H9 (cell line): ENCODE measurements at regions not wholly inside any gene's neighbourhood (a gene's known extent, or its start where the extent isn't known, plus 50 kb on each side); places are given as distances from the start of the nearest gene placed in this dataset.

Experiments
- DNase-seq: peaks from one replicate; pipeline ENCODE4 v3.0.0-alpha.2; 2017
- H2AFZ ChIP-seq: one replicate; pipeline ENCODE4 v1.6.1; 2013; ENCODE audit warnings: mild to moderate bottlenecking, low read length, control low read depth, moderate library complexity
- H2AK5ac ChIP-seq: 2 replicates; pipeline ENCODE4 v1.6.1; 2013; ENCODE audit warnings: low read length, control low read depth, mixed read lengths; ENCODE audit not compliant: insufficient read length
- H2BK120ac ChIP-seq: one replicate; pipeline ENCODE4 v1.6.1; 2013; ENCODE audit warnings: low read depth, mild to moderate bottlenecking, low read length, control low read depth, inconsistent platforms; ENCODE audit not compliant: poor library complexity, severe bottlenecking
- H2BK12ac ChIP-seq: 2 replicates; pipeline ENCODE4 v1.6.1; 2013; ENCODE audit warnings: low read length, control low read depth, mixed read lengths, low read depth; ENCODE audit not compliant: insufficient read length
- H2BK15ac ChIP-seq: 2 replicates; pipeline ENCODE4 v1.6.1; 2013; ENCODE audit warnings: low read depth, low read length, control low read depth
- H2BK20ac ChIP-seq: one replicate; pipeline ENCODE4 v1.6.1; 2013; ENCODE audit warnings: low read depth, mild to moderate bottlenecking, low read length, control low read depth, inconsistent platforms; ENCODE audit not compliant: poor library complexity, severe bottlenecking
- H2BK5ac ChIP-seq: 2 replicates; pipeline ENCODE4 v1.6.1; 2013; ENCODE audit warnings: low read length, control low read depth, mixed read lengths; ENCODE audit not compliant: insufficient read length
- H3K14ac ChIP-seq: 2 replicates; pipeline ENCODE4 v1.6.1; 2013; ENCODE audit warnings: low read length, control low read depth; ENCODE audit not compliant: insufficient read depth
- H3K18ac ChIP-seq: 2 replicates; pipeline ENCODE4 v1.6.1; 2013; ENCODE audit warnings: low read depth, mild to moderate bottlenecking, mixed read lengths, low read length, control low read depth; ENCODE audit not compliant: insufficient read length
- H3K23ac ChIP-seq: 2 replicates; pipeline ENCODE4 v1.6.1; 2013; ENCODE audit warnings: low read length, control low read depth, mixed read lengths, low read depth; ENCODE audit not compliant: insufficient read length
- H3K23me2 ChIP-seq: 2 replicates; pipeline ENCODE4 v1.6.1; 2013; ENCODE audit warnings: low read depth, mild to moderate bottlenecking, mixed read lengths, low read length, control low read depth; ENCODE audit not compliant: insufficient read length, poor library complexity, severe bottlenecking
- H3K27ac ChIP-seq: 2 replicates; pipeline ENCODE4 v1.5.1; 2013; ENCODE audit warnings: low read length, control low read depth, mixed read lengths, low read depth; ENCODE audit not compliant: insufficient read length
- H3K27me3 ChIP-seq: 2 replicates; pipeline ENCODE4 v1.6.1; 2013; ENCODE audit warnings: low read length, control low read depth, inconsistent platforms; ENCODE audit not compliant: insufficient read depth
- H3K4ac ChIP-seq: 2 replicates; pipeline ENCODE4 v1.6.1; 2013; ENCODE audit warnings: low read depth, mild to moderate bottlenecking, control low read depth, inconsistent platforms, low read length, moderate library complexity
- H3K4me1 ChIP-seq: 2 replicates; pipeline ENCODE4 v1.6.1; 2013; ENCODE audit warnings: low read length, control low read depth, inconsistent platforms; ENCODE audit not compliant: insufficient read depth
- H3K4me2 ChIP-seq: 2 replicates; pipeline ENCODE4 v1.6.1; 2013; ENCODE audit warnings: low read length, control low read depth, mixed read lengths; ENCODE audit not compliant: insufficient read length, insufficient read depth
- H3K56ac ChIP-seq: 2 replicates; pipeline ENCODE4 v1.6.1; 2013; ENCODE audit warnings: low read depth, mild to moderate bottlenecking, mixed read lengths, low read length, control low read depth; ENCODE audit not compliant: insufficient read length
- H3K79me1 ChIP-seq: 2 replicates; pipeline ENCODE4 v1.6.1; 2013; ENCODE audit warnings: low read depth, mild to moderate bottlenecking, moderate library complexity, low read length, control low read depth, inconsistent platforms; ENCODE audit not compliant: insufficient read depth, poor library complexity, severe bottlenecking
- H3K79me2 ChIP-seq: 2 replicates; pipeline ENCODE4 v1.6.1; 2013; ENCODE audit warnings: low read length, control low read depth, inconsistent platforms; ENCODE audit not compliant: insufficient read depth
- H3K9ac ChIP-seq: 2 replicates; pipeline ENCODE4 v1.6.1; 2013; ENCODE audit warnings: low read length, control low read depth, mixed read lengths; ENCODE audit not compliant: insufficient read length; ENCODE audit errors: extremely low read depth
- H3K9me3 ChIP-seq: one replicate; pipeline ENCODE4 v1.6.1; 2013; ENCODE audit warnings: low read depth, low read length, inconsistent platforms; ENCODE audit not compliant: control insufficient read depth
- H3T11ph ChIP-seq: one replicate; pipeline ENCODE4 v1.6.1; 2013; ENCODE audit warnings: mild to moderate bottlenecking, low read length, control low read depth, inconsistent platforms
- H4K20me1 ChIP-seq: one replicate; pipeline ENCODE4 v1.6.1; 2013; ENCODE audit not compliant: control insufficient read depth, insufficient read length, insufficient read depth
- H4K5ac ChIP-seq: 2 replicates; pipeline ENCODE4 v1.6.1; 2013; ENCODE audit warnings: low read depth, mild to moderate bottlenecking, mixed read lengths, low read length, control low read depth; ENCODE audit not compliant: insufficient read length
- H4K8ac ChIP-seq: replicated peaks from 2 replicates; pipeline ENCODE4 v1.6.1; 2013; ENCODE audit warnings: low read length, control low read depth, mixed read lengths, low read depth; ENCODE audit not compliant: insufficient read length
- H4K91ac ChIP-seq: 2 replicates; pipeline ENCODE4 v1.6.1; 2013; ENCODE audit warnings: low read depth, mild to moderate bottlenecking, moderate library complexity, mixed read lengths, low read length, control low read depth; ENCODE audit not compliant: insufficient read length
- H3K27ac Mint-ChIP-seq, 3 experiments: 2 replicates in 2 of 3; 3 replicates in 1 of 3; pipeline ENCODE4 v1.8.0; 2020 to 2021; ENCODE audit warnings: mixed read lengths in 3 of 3, mild to moderate bottlenecking in 1 of 3, moderate library complexity in 1 of 3
- H3K27me3 Mint-ChIP-seq: 2 replicates; pipeline ENCODE4 v1.8.0; 2021; ENCODE audit warnings: low read depth, mild to moderate bottlenecking, moderate library complexity, mixed read lengths
- H3K36me3 Mint-ChIP-seq, 3 experiments: 2 replicates in 2 of 3; 3 replicates in 1 of 3; pipeline ENCODE4 v1.8.0; 2020 to 2021; ENCODE audit warnings: low read depth in 3 of 3, mixed read lengths in 3 of 3; ENCODE audit not compliant: insufficient read depth in 1 of 3
- H3K4me1 Mint-ChIP-seq, 2 experiments: 2 replicates each; pipeline ENCODE4 v1.8.0; 2020; ENCODE audit warnings: mixed read lengths in 2 of 2
- H3K4me3 Mint-ChIP-seq, 2 experiments: 2 replicates in 1 of 2; 3 replicates in 1 of 2; pipeline ENCODE4 v1.8.0; 2020 to 2021; ENCODE audit warnings: mild to moderate bottlenecking in 2 of 2, mixed read lengths in 2 of 2, moderate library complexity in 1 of 2
- H3K9me3 Mint-ChIP-seq, 2 experiments: 2 replicates in 1 of 2; 3 replicates in 1 of 2; pipeline ENCODE4 v1.8.0; 2020; ENCODE audit warnings: mild to moderate bottlenecking in 2 of 2, mixed read lengths in 2 of 2, moderate library complexity in 1 of 2
- CTCF ChIP-seq: fragments of 200-600 bp; sonication (generic); conservative IDR thresholded peaks from 3 replicates; pipeline ENCODE4 v1.8.0; 2021; ENCODE audit warnings: antibody characterized with exemption, mild to moderate bottlenecking
- WGBS: extraction: QIAGEN DNeasy Blood & Tissue Kit; methylation state at CpG from one replicate; pipeline ENCODE4 v1.1.7; 2013; ENCODE audit warnings: missing lambda C conversion rate, low lambda C conversion rate, mixed read lengths; ENCODE audit not compliant: insufficient read length; ENCODE audit errors: extremely low coverage; 5-methylcytosine and 5-hydroxymethylcytosine counted together

DNA sequence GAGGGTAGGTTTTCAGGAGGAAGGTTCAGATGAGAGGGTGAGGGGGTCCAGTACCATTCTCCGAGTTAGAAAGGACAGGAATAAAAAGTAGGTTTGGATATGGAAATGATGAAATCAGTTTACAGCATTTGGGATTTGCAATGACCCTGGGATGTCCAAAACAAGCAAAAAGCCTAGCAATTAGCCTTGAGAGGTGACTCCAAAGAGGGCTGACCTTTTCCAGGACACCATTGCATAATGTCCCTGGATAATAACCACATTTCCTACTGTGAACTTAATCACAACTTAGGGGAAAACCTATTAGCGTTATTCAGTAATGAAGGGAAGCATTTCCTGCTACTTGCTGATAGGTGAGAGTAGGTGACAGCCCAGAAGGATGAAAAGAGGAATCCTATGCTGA is 101.4 kb upstream of the ARHGAP42 start:
- 0 out of 7 replicates have a peak overlapping the region, but pooled peaks of 1 of the 3 experiments have one; percentile 20 for H3K27ac Mint-ChIP-seq
- no peaks in the 10 kb centered on the region for H3K27me3 ChIP-seq
- H3K9me3 ChIP-seq, result no peaks in the 10 kb centered on the region
- H2BK20ac ChIP-seq, result no peak overlapping the region
- H3K9ac ChIP-seq, result no peak overlapping the region
- no peak overlapping the region for H3K27ac ChIP-seq
- H3K4me1 Mint-ChIP-seq, result peaks cover 0 to 6% of the 10 kb centered on the region in 2 experiments; a peak in 1 of 4 replicates
- H4K8ac ChIP-seq, result no peak overlapping the region
- no peaks in the 10 kb centered on the region for H3K79me1 ChIP-seq
- no peak overlapping the region for H4K5ac ChIP-seq
- H3K4me2 ChIP-seq, result no peak overlapping the region
- no peak overlapping the region for H3K4me3 Mint-ChIP-seq
- no peak overlapping the region for H2BK12ac ChIP-seq
- H2BK120ac ChIP-seq, result no peak overlapping the region
- H3K36me3 Mint-ChIP-seq, result no peaks in the 10 kb centered on the region
- no peaks in the 10 kb centered on the region for H3K23me2 ChIP-seq
- H3K18ac ChIP-seq, result no peak overlapping the region
- no peaks in the 10 kb centered on the region for H3K27me3 Mint-ChIP-seq
- no peaks in the 10 kb centered on the region for H3K9me3 Mint-ChIP-seq
- H3K14ac ChIP-seq, result no peak overlapping the region
- WGBS, result no CpG with 5 or more reads among the region's 2 CpGs
- H2BK5ac ChIP-seq, result no peak overlapping the region
- no peak overlapping the region for H2BK15ac ChIP-seq
- no peak for TF ChIP-seq CTCF
- no peak overlapping the region for H2AFZ ChIP-seq
- no peaks in the 10 kb centered on the region for H3K79me2 ChIP-seq
- no peak overlapping the region for H3K4ac ChIP-seq
- no peak for DNase-seq
- no peaks in the 10 kb centered on the region for H4K20me1 ChIP-seq
- no peak overlapping the region for H2AK5ac ChIP-seq
- no peak overlapping the region for H4K91ac ChIP-seq
- no peak overlapping the region for H3K23ac ChIP-seq
- H3T11ph ChIP-seq, result no peak overlapping the region
- no peaks in the 10 kb centered on the region for H3K4me1 ChIP-seq
- H3K56ac ChIP-seq, result no peak overlapping the region
